Gastroesophageal sphincter (tissue), 4 donors: ENCODE measurements at regions not wholly inside any gene's neighbourhood (a gene's known extent, or its start where the extent isn't known, plus 50 kb on each side); places are given as distances from the start of the nearest gene placed in this dataset.
"Not testable (repeated sequence)": the region's sequence is repeated elsewhere in the genome, so short reads cannot be mapped to it uniquely, and the experiment has no call there.

Source experiments
- ATAC-seq: fragments of 150-250 bp; one replicate; pipeline ENCODE4 v1.9.1; 2016; ENCODE audit warnings: mild to moderate bottlenecking, moderate library complexity
- H3K27ac ChIP-seq, 4 donors: fragments of 200-600 bp; sonication (generic) in 3 of 4; 1 replicate in 3 of 4; 2 replicates in 1 of 4; pipeline ENCODE4 v1.5.1; 2016 to 2019
- H3K27me3 ChIP-seq: fragments of 200-600 bp; sonication (generic); one replicate; pipeline ENCODE4 v1.5.1; 2019
- H3K36me3 ChIP-seq, 2 donors: fragments of 200-600 bp; sonication (generic); one replicate each; pipeline ENCODE4 v1.5.1; 2019; ENCODE audit warnings: control low read depth in 1 of 2
- H3K4me1 ChIP-seq, 3 donors: fragments of 200-600 bp; sonication (generic); 1 replicate in 2 of 3; 2 replicates in 1 of 3; pipeline ENCODE4 v1.5.1; 2016 to 2019; ENCODE audit warnings: control low read depth in 2 of 3
- H3K4me3 ChIP-seq, 2 donors: fragments of 200-600 bp; sonication (generic); one replicate each; pipeline ENCODE4 v1.5.1; 2019; ENCODE audit warnings: mild to moderate bottlenecking in 1 of 2, moderate library complexity in 1 of 2
- H3K9me3 ChIP-seq, 3 donors: fragments of 200-600 bp; sonication (generic); one replicate each; pipeline ENCODE4 v1.5.1; 2017 to 2019; ENCODE audit warnings: control low read depth in 2 of 3
- EP300 ChIP-seq: sonication (generic); formaldehyde crosslinking; IDR thresholded peaks from one replicate; pipeline ENCODE4 v1.6.1; 2017; ENCODE audit warnings: antibody characterized with exemption, mild to moderate bottlenecking
- POLR2A ChIP-seq, 2 donors: fragments of 450-650 bp; IDR thresholded peaks; one replicate each; pipeline ENCODE4 v1.6.1; 2017; ENCODE audit warnings: antibody characterized with exemption in 2 of 2, mild to moderate bottlenecking in 2 of 2, moderate library complexity in 1 of 2
- POLR2AphosphoS5 ChIP-seq: sonication (generic); formaldehyde crosslinking; IDR thresholded peaks from one replicate; pipeline ENCODE4 v1.6.1; 2017; ENCODE audit warnings: antibody characterized with exemption
- WGBS, 2 donors: methylation state at CpG; one replicate each; pipeline ENCODE4 v1.1.5; 2018; ENCODE audit warnings: low coverage in 1 of 2; 5-methylcytosine and 5-hydroxymethylcytosine counted together
- TF ChIP-seq, protein P1 (sequence below), 4 experiments: fragments of 200-600 bp in 2 of 4; fragments of 450-650 bp in 2 of 4; sonication (generic) in 1 of 4; IDR thresholded peaks; one replicate each; pipeline ENCODE4 v1.5.1; 2017 to 2019; ENCODE audit warnings: antibody characterized with exemption in 4 of 4, mild to moderate bottlenecking in 2 of 4, moderate library complexity in 2 of 4

DNA sequence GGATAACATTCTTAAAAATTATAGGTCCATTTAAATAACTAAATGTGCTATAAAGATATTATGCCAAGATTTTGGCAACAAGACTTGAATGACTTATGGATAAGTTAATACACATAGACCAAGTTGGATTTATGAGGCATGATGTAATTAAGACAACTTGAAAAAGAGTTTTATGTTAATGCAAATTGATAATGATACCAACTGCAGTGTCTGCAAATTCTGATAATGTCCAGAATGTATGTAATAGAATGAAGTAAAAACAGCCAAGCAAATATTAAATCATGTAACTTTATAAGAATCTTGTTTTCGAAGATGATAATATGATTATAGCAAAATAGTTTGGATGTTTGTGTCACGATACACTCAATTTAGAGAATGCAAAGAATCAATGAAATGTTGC is 868.3 kb downstream of the DNAJB9 start:
- WGBS, 2 donors = 75 to 78% methylated on average over 2 of the region's 2 CpGs
- ATAC-seq = no peak

DNA sequence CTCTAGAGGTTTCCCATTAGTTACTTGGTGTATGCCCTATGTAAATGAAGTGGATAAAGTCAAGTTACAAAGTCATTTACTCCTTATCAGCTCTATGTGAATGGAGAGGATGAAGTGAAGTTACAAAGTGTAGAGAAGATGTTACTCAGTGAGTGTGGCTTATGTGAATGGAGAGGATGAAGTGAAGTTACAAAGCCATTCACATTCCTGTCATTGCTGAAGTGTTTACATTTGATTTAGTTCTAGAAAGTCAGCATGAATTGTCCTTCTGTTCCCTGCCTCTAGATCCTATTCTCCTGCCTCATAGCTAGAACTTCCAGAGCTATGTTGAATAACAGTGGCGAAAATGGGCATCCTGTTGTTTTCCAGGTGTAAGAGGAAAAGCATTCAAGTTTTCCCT is 880.1 kb downstream of the DNAJB9 start:
- Histone ChIP-seq H3K36me3 (no peaks in the 10 kb centered on the region), H3K9me3 (peaks cover 0 to 19% (median 0%) of the 10 kb centered on the region in 3 donors), H3K4me3 (no peak overlapping the region), H3K4me1 (no peaks in the 10 kb centered on the region), H3K27ac (no peak overlapping the region), H3K27me3 (no peaks in the 10 kb centered on the region)
- no peak for ATAC-seq
- TF ChIP-seq EP300 = no peak
- TF ChIP-seq, protein P1, sequence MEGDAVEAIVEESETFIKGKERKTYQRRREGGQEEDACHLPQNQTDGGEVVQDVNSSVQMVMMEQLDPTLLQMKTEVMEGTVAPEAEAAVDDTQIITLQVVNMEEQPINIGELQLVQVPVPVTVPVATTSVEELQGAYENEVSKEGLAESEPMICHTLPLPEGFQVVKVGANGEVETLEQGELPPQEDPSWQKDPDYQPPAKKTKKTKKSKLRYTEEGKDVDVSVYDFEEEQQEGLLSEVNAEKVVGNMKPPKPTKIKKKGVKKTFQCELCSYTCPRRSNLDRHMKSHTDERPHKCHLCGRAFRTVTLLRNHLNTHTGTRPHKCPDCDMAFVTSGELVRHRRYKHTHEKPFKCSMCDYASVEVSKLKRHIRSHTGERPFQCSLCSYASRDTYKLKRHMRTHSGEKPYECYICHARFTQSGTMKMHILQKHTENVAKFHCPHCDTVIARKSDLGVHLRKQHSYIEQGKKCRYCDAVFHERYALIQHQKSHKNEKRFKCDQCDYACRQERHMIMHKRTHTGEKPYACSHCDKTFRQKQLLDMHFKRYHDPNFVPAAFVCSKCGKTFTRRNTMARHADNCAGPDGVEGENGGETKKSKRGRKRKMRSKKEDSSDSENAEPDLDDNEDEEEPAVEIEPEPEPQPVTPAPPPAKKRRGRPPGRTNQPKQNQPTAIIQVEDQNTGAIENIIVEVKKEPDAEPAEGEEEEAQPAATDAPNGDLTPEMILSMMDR (IDR thresholded peaks at IDR 0.05) = no peak
- TF ChIP-seq POLR2A (IDR thresholded peaks at IDR 0.05) = no peak
- TF ChIP-seq POLR2AphosphoS5 = no peak
- 89 to 92% methylated on average over 1 of the region's 1 CpG for WGBS, 2 donors

More for the DNA sequence above, 868.3 kb downstream of the DNAJB9 start:
- H3K4me3 ChIP-seq = no peak overlapping the region
- H3K36me3 ChIP-seq = no peaks in the 10 kb centered on the region
- H3K4me1 ChIP-seq = no peaks in the 10 kb centered on the region
- H3K27ac ChIP-seq = no peak overlapping the region
- H3K9me3 ChIP-seq = no peaks in the 10 kb centered on the region
- TF ChIP-seq POLR2AphosphoS5 = no peak
- TF ChIP-seq, protein P1 (IDR thresholded peaks at IDR 0.05) = no peak
- no peak for TF ChIP-seq EP300
- no peak for TF ChIP-seq POLR2A (IDR thresholded peaks at IDR 0.05)
- H3K27me3 ChIP-seq = no peaks in the 10 kb centered on the region

DNA sequence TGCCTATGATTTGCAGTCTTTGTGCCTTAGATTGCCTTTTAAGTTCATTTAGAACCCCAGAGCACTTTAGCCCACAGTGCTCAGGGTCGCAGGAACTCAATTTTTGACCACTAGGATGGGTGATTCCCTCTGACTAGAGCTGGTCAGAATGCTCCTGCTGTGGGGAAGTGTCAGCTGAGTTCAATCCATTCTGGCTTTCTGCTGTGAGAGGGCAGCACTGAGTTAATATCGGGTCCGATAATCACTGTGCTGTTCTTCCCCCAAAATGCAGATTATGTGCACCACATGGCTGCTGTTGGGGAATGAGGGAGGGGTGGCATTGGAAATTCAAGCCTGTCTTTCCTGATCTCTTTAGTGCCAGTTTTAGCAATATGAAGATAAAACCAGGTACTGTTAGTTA is 886.4 kb downstream of the DNAJB9 start:
- peaks cover 0 to 25% (median 0%) of the 10 kb centered on the region in 3 donors for H3K9me3 ChIP-seq
- WGBS, 2 donors = 86% methylated on average over 2 of the region's 3 CpGs; no CpG with 5 or more reads in 1 of the 2 donors
- H3K4me3 ChIP-seq = no peak overlapping the region
- H3K27ac ChIP-seq = no peak overlapping the region
- TF ChIP-seq POLR2AphosphoS5 (no peak), POLR2A (IDR thresholded peaks at IDR 0.05) (no peak), EP300 (no peak)
- TF ChIP-seq, protein P1 (IDR thresholded peaks at IDR 0.05) = no peak
- H3K27me3 ChIP-seq = no peaks in the 10 kb centered on the region
- ATAC-seq = no peak
- H3K4me1 ChIP-seq = no peaks in the 10 kb centered on the region
- no peaks in the 10 kb centered on the region for H3K36me3 ChIP-seq

DNA sequence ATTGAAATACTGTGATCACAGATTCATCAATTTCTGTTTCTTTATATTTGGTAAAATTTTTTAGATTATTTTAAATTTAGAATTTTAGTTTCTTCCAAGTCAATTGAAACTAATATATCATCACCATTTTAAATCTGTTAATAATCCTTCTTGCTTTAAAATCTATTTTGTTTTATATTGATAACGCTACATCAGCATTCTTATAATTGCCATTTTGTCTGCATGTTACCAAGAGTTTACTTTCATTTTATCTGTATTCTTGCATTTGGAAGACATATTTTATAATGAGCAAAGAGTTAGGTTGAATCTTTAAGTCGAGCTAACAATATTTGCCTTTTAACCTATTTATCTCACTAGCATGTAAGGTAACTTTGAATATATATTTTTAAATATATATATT is 890.6 kb downstream of the DNAJB9 start:
- H3K4me1 ChIP-seq = no peaks in the 10 kb centered on the region
- no peaks in the 10 kb centered on the region for H3K27me3 ChIP-seq
- TF ChIP-seq POLR2AphosphoS5 (no peak), POLR2A (IDR thresholded peaks at IDR 0.05) (no peak), EP300 (no peak)
- TF ChIP-seq, protein P1 (IDR thresholded peaks at IDR 0.05) = no peak
- 85 to 94% methylated on average over 2 of the region's 2 CpGs for WGBS, 2 donors
- ATAC-seq = no peak
- H3K9me3 ChIP-seq = peaks cover 0 to under 1% (median 0%) of the 10 kb centered on the region in 3 donors
- H3K27ac ChIP-seq = no peak overlapping the region
- H3K4me3 ChIP-seq = no peak overlapping the region
- H3K36me3 ChIP-seq = no peaks in the 10 kb centered on the region

DNA sequence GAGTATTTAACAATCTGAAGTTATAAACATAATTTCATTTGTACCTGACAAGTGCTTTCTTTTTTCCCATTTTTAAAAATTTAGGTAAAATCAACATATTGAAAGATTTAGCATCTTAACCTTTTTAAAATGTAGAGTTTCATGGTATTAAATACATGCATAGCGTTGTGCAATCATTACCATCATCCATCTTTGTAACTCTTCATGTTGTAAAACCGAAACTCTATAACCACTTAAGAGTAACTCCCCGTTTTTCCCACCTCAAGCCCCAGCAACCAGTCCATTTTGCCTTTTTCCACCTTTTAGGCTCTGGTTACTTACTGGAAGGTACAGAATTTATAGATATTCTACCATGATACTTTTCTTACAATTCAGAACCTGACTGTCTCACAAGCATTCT is 892.5 kb downstream of the DNAJB9 start:
- 68 to 69% methylated on average over 3 of the region's 3 CpGs for WGBS, 2 donors

DNA sequence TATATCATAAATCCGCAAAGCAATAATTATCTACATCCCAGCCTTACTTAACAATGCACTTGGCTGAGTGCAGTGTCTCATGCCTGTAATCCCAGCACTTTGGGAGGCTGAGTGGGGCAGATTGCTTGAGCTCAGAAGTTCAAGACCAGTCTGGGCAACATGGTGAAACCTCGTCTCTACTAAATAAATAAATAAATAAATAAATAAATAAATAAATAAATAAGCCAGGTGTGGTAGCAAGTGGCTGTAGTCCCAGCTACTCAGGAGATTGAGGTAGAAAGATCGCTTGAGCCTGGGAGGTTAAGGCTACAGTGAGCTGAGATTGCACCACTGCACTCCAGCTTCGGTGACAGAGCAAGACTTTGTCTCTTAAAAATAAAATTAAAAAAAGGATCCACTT is 898.1 kb downstream of the DNAJB9 start:
- ATAC-seq, H3K27ac ChIP-seq, H3K4me3 ChIP-seq, H3K9me3 ChIP-seq, H3K27me3 ChIP-seq, H3K4me1 ChIP-seq, H3K36me3 ChIP-seq: not testable (repeated sequence)
- 94 to 100% methylated on average over 1 to 4 of the region's 4 CpGs for WGBS, 2 donors

More for the DNA sequence above, 892.5 kb downstream of the DNAJB9 start:
- Histone ChIP-seq H3K27ac (no peak overlapping the region), H3K27me3 (no peaks in the 10 kb centered on the region), H3K4me3 (no peak overlapping the region), H3K36me3 (no peaks in the 10 kb centered on the region), H3K4me1 (no peaks in the 10 kb centered on the region), H3K9me3 (no peaks in the 10 kb centered on the region)
- TF ChIP-seq POLR2A (IDR thresholded peaks at IDR 0.05) (no peak), POLR2AphosphoS5 (no peak), EP300 (no peak)
- TF ChIP-seq, protein P1 (IDR thresholded peaks at IDR 0.05) = no peak
- no peak for ATAC-seq
